ENCODE measurements at regions not wholly inside any gene's neighbourhood (a gene's known extent, or its start where the extent isn't known, plus 50 kb on each side); places are given as distances from the start of the nearest gene placed in this dataset.
"Not testable (repeated sequence)": the region's sequence is repeated elsewhere in the genome, so short reads cannot be mapped to it uniquely, and the experiment has no call there.

DNA sequence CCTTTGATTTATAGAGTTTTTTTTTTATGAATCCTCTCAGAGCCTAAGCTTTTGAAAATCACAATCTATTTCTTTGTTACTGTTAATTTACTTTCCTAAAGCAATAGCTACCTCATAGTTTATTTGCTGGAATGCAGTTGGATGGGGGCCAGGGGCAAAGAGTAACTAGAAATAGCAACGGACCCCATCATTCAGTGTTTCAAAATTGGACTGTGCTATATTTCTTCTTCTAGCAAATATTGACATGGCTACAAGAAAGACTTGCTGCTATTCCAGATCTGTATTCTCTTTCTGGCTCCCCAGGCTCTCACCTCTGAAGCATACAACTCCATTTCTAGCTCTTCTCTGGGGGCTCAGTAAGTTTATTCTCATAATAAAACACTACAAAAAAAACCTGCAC lies 661.6 kb upstream of the NRG3 start:
- H3K36me3 ChIP-seq (ENCODE audit: control insufficient read depth in 5 of 5, insufficient read depth in 5 of 5, low read length in 5 of 5), result no peaks in the 10 kb centered on the region
- H3K9me3 ChIP-seq (ENCODE audit: control insufficient read depth in 5 of 5, low read length in 5 of 5), result no peaks in the 10 kb centered on the region
- no peaks in the 10 kb centered on the region for H3K27me3 ChIP-seq (ENCODE audit: control insufficient read depth in 5 of 5, insufficient read depth in 4 of 5, low read length in 5 of 5)
- no peak overlapping the region for H3K4me3 ChIP-seq (ENCODE audit: low read depth in 1 of 5, low read length in 5 of 5)
- no peak overlapping the region for H3K9ac ChIP-seq (ENCODE audit: low read length in 5 of 5)
- H3K4me1 ChIP-seq (ENCODE audit: control insufficient read depth in 5 of 5, insufficient read depth in 5 of 5, low read length in 5 of 5), result peaks cover 0 to 18% (median 7%) of the 10 kb centered on the region in 5 donors
- H3K27ac ChIP-seq (ENCODE audit: low read depth, low read length), result no peak overlapping the region

DNA sequence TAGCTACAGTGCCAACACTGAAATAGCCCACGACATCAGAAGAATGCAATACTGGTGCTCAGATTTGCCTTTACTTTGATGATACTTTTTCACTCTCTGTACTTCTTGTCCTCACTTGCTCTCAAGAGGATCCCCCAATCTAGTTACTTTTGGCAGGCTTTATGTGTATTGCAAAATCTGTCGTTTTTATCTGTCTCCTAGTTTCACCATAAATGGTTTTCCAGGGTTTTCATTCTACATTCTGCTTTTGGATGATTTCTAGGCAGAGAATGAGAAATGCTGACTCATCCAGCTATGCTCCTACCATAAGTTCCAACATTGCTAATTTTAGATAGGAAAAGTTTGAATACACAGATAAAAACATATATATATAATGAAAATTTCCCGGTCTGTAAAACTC lies 659.5 kb upstream of the NRG3 start:
- Histone ChIP-seq H3K4me1 (ENCODE audit: control insufficient read depth in 5 of 5, insufficient read depth in 5 of 5, low read length in 5 of 5) (peaks cover 0 to 18% (median 7%) of the 10 kb centered on the region in 5 donors), H3K36me3 (ENCODE audit: control insufficient read depth in 5 of 5, insufficient read depth in 5 of 5, low read length in 5 of 5) (no peaks in the 10 kb centered on the region), H3K4me3 (ENCODE audit: low read depth in 1 of 5, low read length in 5 of 5) (no peak overlapping the region), H3K9me3 (ENCODE audit: control insufficient read depth in 5 of 5, low read length in 5 of 5) (no peaks in the 10 kb centered on the region), H3K27me3 (ENCODE audit: control insufficient read depth in 5 of 5, insufficient read depth in 4 of 5, low read length in 5 of 5) (no peaks in the 10 kb centered on the region), H3K9ac (ENCODE audit: low read length in 5 of 5) (no peak overlapping the region), H3K27ac (ENCODE audit: low read depth, low read length) (no peak overlapping the region)

DNA sequence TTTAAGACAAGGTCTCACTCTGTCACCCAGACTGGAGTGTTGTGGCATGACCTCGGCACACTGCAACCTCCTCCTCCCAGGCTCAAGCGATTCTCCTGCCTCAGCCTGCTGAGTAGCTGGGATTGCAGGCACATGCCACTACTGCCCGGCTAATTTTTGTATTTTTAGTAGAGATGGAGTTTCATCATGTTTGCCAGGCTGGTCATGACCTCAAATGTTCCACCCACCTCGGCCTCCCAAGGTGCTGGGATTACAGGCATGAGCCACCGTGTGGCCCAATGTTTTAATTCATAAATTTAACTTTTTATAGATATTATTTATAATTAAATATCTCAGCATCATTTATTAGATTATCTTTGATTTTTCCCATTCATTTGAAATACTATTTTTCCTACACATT lies 658.0 kb upstream of the NRG3 start:
- H3K27ac ChIP-seq (ENCODE audit: low read depth, low read length), result no peak overlapping the region
- no peak overlapping the region for H3K9ac ChIP-seq (ENCODE audit: low read length in 5 of 5)
- no peak overlapping the region for H3K4me3 ChIP-seq (ENCODE audit: low read depth in 1 of 5, low read length in 5 of 5)
- no peaks in the 10 kb centered on the region for H3K9me3 ChIP-seq (ENCODE audit: control insufficient read depth in 5 of 5, low read length in 5 of 5)
- H3K27me3 ChIP-seq (ENCODE audit: control insufficient read depth in 5 of 5, insufficient read depth in 4 of 5, low read length in 5 of 5), result no peaks in the 10 kb centered on the region
- peaks cover 0 to 18% (median 7%) of the 10 kb centered on the region in 5 donors for H3K4me1 ChIP-seq (ENCODE audit: control insufficient read depth in 5 of 5, insufficient read depth in 5 of 5, low read length in 5 of 5)
- H3K36me3 ChIP-seq (ENCODE audit: control insufficient read depth in 5 of 5, insufficient read depth in 5 of 5, low read length in 5 of 5), result no peaks in the 10 kb centered on the region

DNA sequence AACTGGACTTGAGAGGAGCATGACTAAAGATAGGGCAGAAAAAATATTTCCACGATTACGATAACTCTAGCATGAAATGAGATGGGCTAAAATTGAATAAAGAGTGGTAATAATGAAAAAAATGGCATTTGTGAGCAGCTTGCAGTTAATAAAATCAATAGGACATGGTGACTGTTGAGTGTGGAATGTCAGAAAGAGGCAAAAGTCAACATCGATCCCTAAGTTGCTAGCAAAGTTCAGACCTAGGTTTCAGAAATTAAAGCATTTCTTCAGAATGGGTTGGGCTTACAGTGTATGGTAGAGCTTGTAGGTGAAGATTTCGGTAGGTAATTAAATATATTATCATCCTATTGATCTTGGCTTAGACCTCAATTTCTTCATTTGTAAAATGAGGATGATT lies 656.7 kb upstream of the NRG3 start:
- Histone ChIP-seq H3K27me3 (ENCODE audit: control insufficient read depth in 5 of 5, insufficient read depth in 4 of 5, low read length in 5 of 5) (no peaks in the 10 kb centered on the region), H3K4me1 (ENCODE audit: control insufficient read depth in 5 of 5, insufficient read depth in 5 of 5, low read length in 5 of 5) (peaks cover 0 to 18% (median 7%) of the 10 kb centered on the region in 5 donors), H3K27ac (ENCODE audit: low read depth, low read length) (no peak overlapping the region)

DNA sequence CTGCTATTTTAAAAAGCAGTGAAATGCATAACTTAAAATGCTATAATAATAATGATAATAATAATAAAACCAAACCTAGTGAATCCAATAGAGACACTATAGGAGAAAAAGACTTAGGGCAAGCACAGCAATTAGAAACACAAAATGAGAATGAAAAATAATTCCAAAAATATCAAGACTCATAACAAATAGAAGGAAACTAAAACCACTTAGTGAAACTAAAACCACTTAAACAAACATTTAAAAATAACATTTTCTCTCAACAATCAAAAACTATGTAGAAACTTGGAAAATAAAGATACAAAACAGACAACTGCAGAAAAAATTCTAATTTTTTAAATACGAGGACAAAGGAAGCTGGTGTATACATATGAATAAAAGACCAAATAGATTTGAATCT lies 655.2 kb upstream of the NRG3 start:
- no peaks in the 10 kb centered on the region for H3K9me3 ChIP-seq (ENCODE audit: control insufficient read depth in 5 of 5, low read length in 5 of 5)
- no peak overlapping the region for H3K4me3 ChIP-seq (ENCODE audit: low read depth in 1 of 5, low read length in 5 of 5)
- no peak overlapping the region for H3K9ac ChIP-seq (ENCODE audit: low read length in 5 of 5)
- no peak overlapping the region for H3K27ac ChIP-seq (ENCODE audit: low read depth, low read length)
- peaks cover 0 to 15% (median 7%) of the 10 kb centered on the region in 5 donors for H3K4me1 ChIP-seq (ENCODE audit: control insufficient read depth in 5 of 5, insufficient read depth in 5 of 5, low read length in 5 of 5)
- no peaks in the 10 kb centered on the region for H3K27me3 ChIP-seq (ENCODE audit: control insufficient read depth in 5 of 5, insufficient read depth in 4 of 5, low read length in 5 of 5)
- H3K36me3 ChIP-seq (ENCODE audit: control insufficient read depth in 5 of 5, insufficient read depth in 5 of 5, low read length in 5 of 5), result no peaks in the 10 kb centered on the region

More for the DNA sequence above, 656.7 kb upstream of the NRG3 start:
- Histone ChIP-seq H3K9me3 (ENCODE audit: control insufficient read depth in 5 of 5, low read length in 5 of 5) (no peaks in the 10 kb centered on the region), H3K9ac (ENCODE audit: low read length in 5 of 5) (no peak overlapping the region), H3K36me3 (ENCODE audit: control insufficient read depth in 5 of 5, insufficient read depth in 5 of 5, low read length in 5 of 5) (no peaks in the 10 kb centered on the region), H3K4me3 (ENCODE audit: low read depth in 1 of 5, low read length in 5 of 5) (no peak overlapping the region)

DNA sequence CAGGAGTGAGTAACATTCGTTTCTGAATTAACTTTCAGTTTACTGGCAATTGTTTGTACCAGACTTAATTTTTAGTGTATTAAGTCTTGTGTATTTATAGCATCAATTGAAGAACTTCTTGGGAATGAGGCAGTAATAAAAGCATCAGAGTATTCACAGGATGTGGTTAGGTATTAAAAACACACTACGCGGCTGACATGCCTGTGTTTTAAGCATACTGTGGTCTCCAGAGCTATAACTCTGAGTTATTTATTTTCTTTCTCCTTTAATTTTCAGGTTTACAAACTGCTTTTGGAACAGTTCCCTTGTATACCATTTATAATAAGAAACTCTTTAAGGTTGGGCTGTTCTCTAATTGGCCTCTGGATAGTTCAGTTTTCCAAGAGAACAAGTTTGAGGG lies 626.1 kb upstream of the NRG3 start:
- no peak overlapping the region for H3K27ac ChIP-seq (ENCODE audit: low read depth, low read length)
- H3K9ac ChIP-seq (ENCODE audit: low read length in 5 of 5), result no peak overlapping the region
- no peaks in the 10 kb centered on the region for H3K27me3 ChIP-seq (ENCODE audit: control insufficient read depth in 5 of 5, insufficient read depth in 4 of 5, low read length in 5 of 5)
- no peaks in the 10 kb centered on the region for H3K36me3 ChIP-seq (ENCODE audit: control insufficient read depth in 5 of 5, insufficient read depth in 5 of 5, low read length in 5 of 5)
- H3K4me3 ChIP-seq (ENCODE audit: low read depth in 1 of 5, low read length in 5 of 5), result no peak overlapping the region
- no peaks in the 10 kb centered on the region for H3K9me3 ChIP-seq (ENCODE audit: control insufficient read depth in 5 of 5, low read length in 5 of 5)
- no peaks in the 10 kb centered on the region for H3K4me1 ChIP-seq (ENCODE audit: control insufficient read depth in 5 of 5, insufficient read depth in 5 of 5, low read length in 5 of 5)

DNA sequence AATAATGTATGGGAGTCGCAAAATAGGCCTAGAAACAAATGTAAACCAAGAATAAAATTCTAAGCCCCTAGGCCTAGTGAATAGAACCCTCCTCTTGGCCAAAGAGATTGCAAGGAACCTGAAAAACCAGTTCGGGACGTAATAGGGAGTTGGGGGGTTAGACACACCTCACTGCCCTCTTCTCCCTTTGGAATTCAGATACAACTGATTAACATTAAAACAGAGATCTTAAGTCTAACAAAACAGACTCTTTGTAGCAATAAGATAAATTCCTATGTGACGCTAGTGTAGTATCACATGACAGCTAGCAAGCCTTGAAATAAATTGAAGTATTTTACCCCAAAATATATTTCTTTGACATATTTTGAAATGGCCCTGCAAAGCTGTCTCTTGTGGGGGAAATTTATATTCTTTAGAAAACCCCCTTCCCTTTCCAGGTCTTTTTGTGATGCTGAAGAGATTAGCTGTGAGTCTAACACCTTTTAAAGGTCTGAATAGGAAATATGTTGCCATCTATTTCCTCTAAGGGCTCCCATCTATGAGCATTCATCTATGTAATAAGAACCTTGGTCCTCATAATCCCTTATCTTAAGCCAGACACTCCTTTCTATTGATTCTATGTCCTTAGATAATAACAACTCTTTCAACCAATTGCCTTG lies 623.4 kb upstream of the NRG3 start:
- H3K27me3 ChIP-seq (ENCODE audit: control insufficient read depth in 5 of 5, insufficient read depth in 4 of 5, low read length in 5 of 5), result no peaks in the 10 kb centered on the region
- no peak overlapping the region for H3K27ac ChIP-seq (ENCODE audit: low read depth, low read length)
- no peaks in the 10 kb centered on the region for H3K9me3 ChIP-seq (ENCODE audit: control insufficient read depth in 5 of 5, low read length in 5 of 5)
- H3K9ac ChIP-seq (ENCODE audit: low read length in 5 of 5), result no peak overlapping the region
- H3K36me3 ChIP-seq (ENCODE audit: control insufficient read depth in 5 of 5, insufficient read depth in 5 of 5, low read length in 5 of 5), result no peaks in the 10 kb centered on the region
- no peaks in the 10 kb centered on the region for H3K4me1 ChIP-seq (ENCODE audit: control insufficient read depth in 5 of 5, insufficient read depth in 5 of 5, low read length in 5 of 5)
- H3K4me3 ChIP-seq (ENCODE audit: low read depth in 1 of 5, low read length in 5 of 5), result no peak overlapping the region

DNA sequence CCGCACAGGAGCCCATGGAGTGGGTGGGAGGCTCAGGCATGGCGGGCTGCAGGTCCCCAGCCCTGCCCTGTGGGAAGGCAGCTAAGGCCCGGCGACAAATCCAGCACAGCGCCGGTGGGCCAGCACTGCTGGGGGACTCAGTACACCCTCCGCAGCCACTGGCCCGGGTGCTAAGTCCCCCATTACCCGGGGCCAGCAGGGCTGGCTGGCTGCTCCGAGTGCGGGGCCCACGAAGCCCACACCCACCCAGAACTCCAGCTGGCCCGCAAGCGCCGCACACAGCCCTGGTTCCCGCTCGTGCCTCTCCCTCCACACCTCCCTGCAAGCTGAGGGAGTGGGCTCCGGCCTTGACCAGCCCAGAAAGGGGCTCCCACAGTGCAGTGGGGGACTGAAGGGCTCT lies 610.0 kb upstream of the NRG3 start:
- H3K9me3 ChIP-seq (ENCODE audit: control insufficient read depth in 5 of 5, low read length in 5 of 5); H3K36me3 ChIP-seq (ENCODE audit: control insufficient read depth in 5 of 5, insufficient read depth in 5 of 5, low read length in 5 of 5); H3K27me3 ChIP-seq (ENCODE audit: control insufficient read depth in 5 of 5, insufficient read depth in 4 of 5, low read length in 5 of 5); H3K9ac ChIP-seq (ENCODE audit: low read length in 5 of 5); H3K4me1 ChIP-seq (ENCODE audit: control insufficient read depth in 5 of 5, insufficient read depth in 5 of 5, low read length in 5 of 5); H3K4me3 ChIP-seq (ENCODE audit: low read depth in 1 of 5, low read length in 5 of 5); H3K27ac ChIP-seq (ENCODE audit: low read depth, low read length): not testable (repeated sequence)

DNA sequence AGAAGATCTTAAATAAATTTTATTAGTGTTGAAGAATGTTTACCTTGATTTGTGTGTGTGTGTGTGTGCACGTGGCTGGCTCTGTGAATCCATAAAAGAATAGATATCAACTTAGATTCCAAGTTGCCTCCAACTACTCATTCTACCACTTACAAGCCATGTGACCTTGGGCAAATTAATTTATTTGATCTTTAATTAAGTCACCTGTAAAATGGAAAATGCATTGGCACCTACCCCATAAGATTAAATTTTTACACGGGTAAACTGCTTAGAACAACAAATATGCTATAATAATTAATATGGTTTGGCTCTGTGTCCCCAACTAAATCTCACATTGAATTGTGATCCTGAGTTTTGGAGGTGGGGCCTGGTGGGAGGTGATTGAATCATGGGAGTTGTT lies 604.9 kb upstream of the NRG3 start:
- Histone ChIP-seq H3K9ac (ENCODE audit: low read length in 5 of 5) (no peak overlapping the region), H3K27ac (ENCODE audit: low read depth, low read length) (no peak overlapping the region), H3K4me1 (ENCODE audit: control insufficient read depth in 5 of 5, insufficient read depth in 5 of 5, low read length in 5 of 5) (no peaks in the 10 kb centered on the region), H3K9me3 (ENCODE audit: control insufficient read depth in 5 of 5, low read length in 5 of 5) (peaks cover 0 to 3% (median 0%) of the 10 kb centered on the region in 5 donors), H3K36me3 (ENCODE audit: control insufficient read depth in 5 of 5, insufficient read depth in 5 of 5, low read length in 5 of 5) (no peaks in the 10 kb centered on the region), H3K4me3 (ENCODE audit: low read depth in 1 of 5, low read length in 5 of 5) (no peak overlapping the region), H3K27me3 (ENCODE audit: control insufficient read depth in 5 of 5, insufficient read depth in 4 of 5, low read length in 5 of 5) (no peaks in the 10 kb centered on the region)

DNA sequence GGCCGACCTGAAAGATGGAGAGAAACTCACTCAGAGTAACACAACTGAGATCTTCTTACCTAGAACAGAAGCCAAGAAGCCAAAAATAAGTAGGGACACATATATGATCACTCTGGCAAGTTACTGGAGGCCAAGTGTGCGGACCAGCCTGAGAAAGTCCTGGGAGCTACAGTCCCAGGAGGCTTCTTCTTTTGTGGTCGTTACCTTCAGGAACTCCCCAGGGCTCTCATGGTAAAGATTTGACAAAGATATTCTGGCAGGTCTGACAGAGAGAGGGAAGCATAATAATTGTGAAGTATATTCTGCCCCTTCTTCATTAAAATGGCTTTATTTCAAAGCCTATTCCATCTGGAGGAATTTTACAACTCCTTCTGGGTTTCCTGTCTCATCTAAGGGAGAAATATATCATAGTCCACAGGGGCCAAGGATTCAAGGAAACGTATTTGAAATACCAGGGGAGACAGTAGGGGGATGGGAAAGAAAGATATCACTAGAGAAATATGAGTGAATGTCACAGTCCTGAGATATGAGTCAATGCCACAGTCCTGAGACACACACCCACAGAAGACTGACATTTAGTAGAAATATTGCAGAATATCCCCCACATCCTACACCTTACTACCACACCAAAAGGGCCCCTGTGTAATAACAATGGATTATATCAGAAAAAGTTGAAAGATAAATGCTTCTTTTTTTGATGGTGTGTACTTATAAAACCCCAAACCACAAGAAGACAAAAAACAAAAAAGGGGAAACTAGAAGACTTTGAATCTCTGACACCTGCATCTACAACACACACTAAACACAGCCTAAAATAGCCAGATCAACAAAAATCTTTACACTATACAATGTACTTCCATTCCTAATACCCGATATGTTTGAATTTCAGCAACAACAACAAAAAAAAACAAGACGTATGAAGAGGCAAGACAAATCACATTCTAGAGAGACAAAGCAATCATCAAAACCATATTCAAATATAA lies 594.2 kb upstream of the NRG3 start:
- Histone ChIP-seq H3K27me3 (ENCODE audit: control insufficient read depth in 5 of 5, insufficient read depth in 4 of 5, low read length in 5 of 5) (no peaks in the 10 kb centered on the region), H3K36me3 (ENCODE audit: control insufficient read depth in 5 of 5, insufficient read depth in 5 of 5, low read length in 5 of 5) (no peaks in the 10 kb centered on the region), H3K27ac (ENCODE audit: low read depth, low read length) (no peak overlapping the region), H3K9ac (ENCODE audit: low read length in 5 of 5) (no peak overlapping the region), H3K4me1 (ENCODE audit: control insufficient read depth in 5 of 5, insufficient read depth in 5 of 5, low read length in 5 of 5) (no peaks in the 10 kb centered on the region), H3K4me3 (ENCODE audit: low read depth in 1 of 5, low read length in 5 of 5) (no peak overlapping the region), H3K9me3 (ENCODE audit: control insufficient read depth in 5 of 5, low read length in 5 of 5) (no peaks in the 10 kb centered on the region)

Measured in subcutaneous abdominal adipose tissue (tissue), 5 donors.